ENCODE measurements at regions not wholly inside any gene's neighbourhood (a gene's known extent, or its start where the extent isn't known, plus 50 kb on each side); places are given as distances from the start of the nearest gene placed in this dataset.

- TF ChIP-seq CTCF (IDR thresholded peaks at IDR 0.05) (no peak), POLR2A (IDR thresholded peaks at IDR 0.05) (no peak)
Measured at GRCh38 chr15:93706495-93707292, 524.7 kb upstream of the MCTP2 start.
